ENCODE measurements at regions not wholly inside any gene's neighbourhood (a gene's known extent, or its start where the extent isn't known, plus 50 kb on each side); places are given as distances from the start of the nearest gene placed in this dataset.

DNA sequence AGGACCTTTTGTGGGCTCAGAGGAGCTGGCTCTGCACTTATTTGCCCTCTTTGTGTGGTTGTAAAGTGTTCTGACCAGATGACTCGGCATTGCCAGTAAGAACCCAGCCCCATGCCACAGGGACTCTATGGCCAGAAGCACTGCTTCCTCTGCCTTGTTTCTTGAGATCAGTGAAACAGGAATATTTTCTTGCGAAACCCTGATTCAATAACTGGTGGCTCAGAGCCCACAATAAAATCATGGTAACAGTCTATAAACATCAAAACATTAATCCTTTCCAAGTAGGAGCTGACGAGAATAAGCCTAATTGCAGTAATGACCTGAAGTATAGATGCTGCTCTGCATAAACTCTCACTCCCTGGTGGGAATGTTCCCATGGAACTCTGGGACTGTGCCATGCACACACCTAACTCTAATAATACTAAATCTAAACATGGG, 344.3 kb downstream of the ZNF608 start:
- peak; percentile 75 to 84 for DNase-seq (ENCODE audit: low read depth in 2 of 2)
- Histone ChIP-seq H3K4me1 (ENCODE audit: control insufficient read depth, extremely low read depth, insufficient read depth, low read length) (peaks cover 3% of the 10 kb centered on the region), H3K36me3 (ENCODE audit: control insufficient read depth, insufficient read depth, low read length) (no peaks in the 10 kb centered on the region), H4K20me1 (ENCODE audit: control insufficient read depth, extremely low read depth, insufficient read depth, low read length) (no peaks in the 10 kb centered on the region), H2AFZ (ENCODE audit: low read length) (no peak overlapping the region), H3K4me2 (ENCODE audit: extremely low read depth, insufficient read depth, low read length) (no peak overlapping the region), H3K9me3 (ENCODE audit: control insufficient read depth, insufficient read depth, low read depth, low read length) (no peaks in the 10 kb centered on the region), H3K79me2 (ENCODE audit: control insufficient read depth, insufficient read depth, low read length) (no peaks in the 10 kb centered on the region), H3K4me3 (replicated peaks in 1 of 4; ENCODE audit: control extremely low read depth in 1 of 4, insufficient read depth in 1 of 4, low read depth in 3 of 4, low read length in 4 of 4) (no peak overlapping the region), H3K27ac (ENCODE audit: insufficient read depth, low read length) (no peak overlapping the region), H3K27me3 (ENCODE audit: control insufficient read depth, insufficient read depth, low read length) (no peaks in the 10 kb centered on the region), H3K9ac (ENCODE audit: insufficient read depth, low read length) (no peak overlapping the region)
- no peak for TF ChIP-seq CTCF (conservative IDR thresholded peaks at IDR 0.05 in 1 of 2, IDR thresholded peaks at IDR 0.05 in 1 of 2; ENCODE audit: low read depth in 1 of 2, low read length in 2 of 2)
- no peak for TF ChIP-seq EZH2 (IDR thresholded peaks at IDR 0.05; ENCODE audit: low read length, missing control alignments)

DNA sequence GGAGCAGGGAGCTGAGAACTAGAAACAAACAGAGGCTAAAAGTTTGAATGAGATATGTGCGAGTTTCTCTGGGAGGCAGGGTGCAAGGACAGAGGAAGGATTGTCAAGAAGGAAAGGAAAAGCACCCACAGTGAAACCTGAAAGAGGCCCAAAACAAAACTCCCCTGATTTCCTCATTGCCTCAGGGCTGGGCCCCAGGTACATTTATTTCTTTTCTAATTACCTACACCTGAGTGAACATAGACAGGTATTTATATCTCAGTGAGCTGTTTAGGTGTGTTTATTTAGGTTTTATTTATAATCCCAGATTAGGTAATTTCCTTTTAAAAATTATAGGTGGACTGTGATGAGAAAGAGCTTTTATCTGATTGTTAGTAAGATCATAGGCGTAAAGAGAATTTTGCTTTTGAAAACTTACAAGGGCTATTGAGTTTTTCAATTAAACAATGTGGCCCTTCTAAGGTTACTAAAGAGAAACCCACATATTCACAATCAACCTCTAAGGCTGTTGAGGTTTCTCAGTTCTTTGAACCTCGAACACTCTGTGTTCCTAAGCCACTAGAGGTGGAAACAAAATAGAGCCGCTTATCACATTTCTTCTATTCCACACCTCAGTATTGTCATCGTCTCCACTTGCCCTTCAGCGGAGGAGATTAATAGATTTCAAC, 344.8 kb downstream of the ZNF608 start:
- no peak overlapping the region for H3K9ac ChIP-seq (ENCODE audit: insufficient read depth, low read length)
- DNase-seq (ENCODE audit: low read depth in 2 of 2): no peak
- no peak overlapping the region for H3K4me2 ChIP-seq (ENCODE audit: extremely low read depth, insufficient read depth, low read length)
- no peaks in the 10 kb centered on the region for H4K20me1 ChIP-seq (ENCODE audit: control insufficient read depth, extremely low read depth, insufficient read depth, low read length)
- H3K4me3 ChIP-seq (replicated peaks in 1 of 4; ENCODE audit: control extremely low read depth in 1 of 4, insufficient read depth in 1 of 4, low read depth in 3 of 4, low read length in 4 of 4): no peak overlapping the region
- no peak overlapping the region for H2AFZ ChIP-seq (ENCODE audit: low read length)
- H3K4me1 ChIP-seq (ENCODE audit: control insufficient read depth, extremely low read depth, insufficient read depth, low read length): peaks cover 3% of the 10 kb centered on the region
- no peaks in the 10 kb centered on the region for H3K36me3 ChIP-seq (ENCODE audit: control insufficient read depth, insufficient read depth, low read length)
- H3K79me2 ChIP-seq (ENCODE audit: control insufficient read depth, insufficient read depth, low read length): no peaks in the 10 kb centered on the region
- H3K9me3 ChIP-seq (ENCODE audit: control insufficient read depth, insufficient read depth, low read depth, low read length): no peaks in the 10 kb centered on the region
- TF ChIP-seq CTCF (conservative IDR thresholded peaks at IDR 0.05 in 1 of 2, IDR thresholded peaks at IDR 0.05 in 1 of 2; ENCODE audit: low read depth in 1 of 2, low read length in 2 of 2): no peak
- TF ChIP-seq EZH2 (IDR thresholded peaks at IDR 0.05; ENCODE audit: low read length, missing control alignments): no peak
- no peaks in the 10 kb centered on the region for H3K27me3 ChIP-seq (ENCODE audit: control insufficient read depth, insufficient read depth, low read length)
- H3K27ac ChIP-seq (ENCODE audit: insufficient read depth, low read length): no peak overlapping the region

GRCh38 chr5:124399426-124399961, 346.9 kb downstream of the ZNF608 start:
- Histone ChIP-seq H3K9me3 (ENCODE audit: control insufficient read depth, insufficient read depth, low read depth, low read length) (no peaks in the 10 kb centered on the region), H3K79me2 (ENCODE audit: control insufficient read depth, insufficient read depth, low read length) (no peaks in the 10 kb centered on the region), H3K4me3 (replicated peaks in 1 of 4; ENCODE audit: control extremely low read depth in 1 of 4, insufficient read depth in 1 of 4, low read depth in 3 of 4, low read length in 4 of 4) (no peak overlapping the region), H2AFZ (ENCODE audit: low read length) (no peak overlapping the region), H4K20me1 (ENCODE audit: control insufficient read depth, extremely low read depth, insufficient read depth, low read length) (no peaks in the 10 kb centered on the region), H3K27ac (ENCODE audit: insufficient read depth, low read length) (no peak overlapping the region), H3K36me3 (ENCODE audit: control insufficient read depth, insufficient read depth, low read length) (no peaks in the 10 kb centered on the region), H3K4me2 (ENCODE audit: extremely low read depth, insufficient read depth, low read length) (no peak overlapping the region), H3K27me3 (ENCODE audit: control insufficient read depth, insufficient read depth, low read length) (no peaks in the 10 kb centered on the region), H3K9ac (ENCODE audit: insufficient read depth, low read length) (no peak overlapping the region), H3K4me1 (ENCODE audit: control insufficient read depth, extremely low read depth, insufficient read depth, low read length) (peaks cover 3% of the 10 kb centered on the region)
- TF ChIP-seq EZH2 (IDR thresholded peaks at IDR 0.05; ENCODE audit: low read length, missing control alignments) (no peak), CTCF (conservative IDR thresholded peaks at IDR 0.05 in 1 of 2, IDR thresholded peaks at IDR 0.05 in 1 of 2; ENCODE audit: low read depth in 1 of 2, low read length in 2 of 2) (no peak)
- DNase-seq (ENCODE audit: low read depth in 2 of 2): peak in 1 of 2 donors; percentile 55

Measured in fibroblast of lung (primary cell).